K562 (cell line): ENCODE measurements at regions not wholly inside any gene's neighbourhood (a gene's known extent, or its start where the extent isn't known, plus 50 kb on each side); places are given as distances from the start of the nearest gene placed in this dataset.

Experiments used
- ATAC-seq: fragments of 200-7000 bp; cut with Tn5 transposase; 3 replicates; pipeline ENCODE4 v1.9.1; 2020; ENCODE audit warnings: moderate library complexity
- BruUV-seq: library from RNA; stranded (reverse); fragments of 400-500 nt; replicated peaks from 2 replicates; lab custom pipeline; 2021; lab: Mats Ljungman, UMichigan
- CTCF ChIA-PET: fragments of 300-600 bp; formaldehyde crosslinking; extraction: SDS; loops from one replicate; lab custom pipeline; 2021; ENCODE audit warnings: low intra/inter-chr PET ratio; lab: Yijun Ruan, JAX
- POLR2A ChIA-PET: fragments of 300-600, 350-650 bp; sonication (Branson Sonifier 250); formaldehyde crosslinking; extraction: SDS; loops from one replicate; lab custom pipeline; 2021; ENCODE audit warnings: antibody characterized with exemption, inconsistent platforms; lab: Yijun Ruan, JAX
- DNase-seq, 4 experiments: peaks; one replicate each; pipeline versions ENCODE4 v3.0.0 to v3.0.0-alpha.2; 2011 to 2018; ENCODE audit warnings: low spot score in 3 of 4, mixed read lengths in 3 of 4; ENCODE audit errors: extremely low read depth in 1 of 4
- FAIRE-seq: peaks from 2 replicates; lab custom pipeline; 2011; peaks lifted over from hg19 to GRCh38; lab: Jason Lieb, UNC
- H2AFZ ChIP-seq: 2 replicates; pipeline ENCODE4 v1.6.0; 2011; ENCODE audit warnings: low read depth, low read length, control low read depth, inconsistent platforms
- H3K27ac ChIP-seq: fragments of 200-600 bp; 3 replicates; pipeline ENCODE4 v1.8.0; 2011; ENCODE audit warnings: low read depth, mild to moderate bottlenecking, control low read depth, inconsistent platforms, low read length, moderate library complexity, mixed read lengths; ENCODE audit errors: extremely low read depth
- H3K27me3 ChIP-seq, 2 experiments: fragments of 300-600 bp in 1 of 2; 2 replicates in 1 of 2; 3 replicates in 1 of 2; pipeline versions ENCODE4 v1.6.0 to v1.8.0; 2011; ENCODE audit warnings: inconsistent platforms in 2 of 2, low read length in 2 of 2, mild to moderate bottlenecking in 1 of 2, mixed read lengths in 1 of 2, moderate library complexity in 1 of 2; ENCODE audit not compliant: control insufficient read depth in 2 of 2, insufficient read depth in 2 of 2
- H3K36me3 ChIP-seq: fragments of 300-600 bp; 3 replicates; pipeline ENCODE4 v1.8.0; 2011; ENCODE audit warnings: mild to moderate bottlenecking, low read length, inconsistent platforms; ENCODE audit not compliant: control insufficient read depth, insufficient read depth
- H3K4me1 ChIP-seq, 2 experiments: fragments of 200-600 bp in 1 of 2; replicated peaks in 1 of 2; 2 replicates in 1 of 2; 3 replicates in 1 of 2; pipeline versions ENCODE4 v1.5.1 to v1.8.0; 2011; ENCODE audit warnings: inconsistent platforms in 2 of 2, low read length in 2 of 2, mild to moderate bottlenecking in 1 of 2, mixed read lengths in 1 of 2, moderate library complexity in 1 of 2; ENCODE audit not compliant: control insufficient read depth in 2 of 2, insufficient read depth in 2 of 2
- H3K4me2 ChIP-seq: 2 replicates; pipeline ENCODE4 v1.6.1; 2011; ENCODE audit warnings: low read length, control low read depth, inconsistent platforms, mixed read lengths; ENCODE audit not compliant: insufficient read depth
- H3K4me3 ChIP-seq: fragments of 200-600 bp; sonication (generic), shearing (Covaris generic); 2 replicates; pipeline ENCODE4 v1.5.1; 2016; ENCODE audit warnings: control low read depth, inconsistent platforms
- H3K79me2 ChIP-seq: fragments of 200-600 bp; 3 replicates; pipeline ENCODE4 v1.8.0; 2011; ENCODE audit warnings: low read length, inconsistent platforms; ENCODE audit not compliant: control insufficient read depth, insufficient read depth
- H3K9ac ChIP-seq, 2 experiments: 2 replicates each; pipeline versions ENCODE4 v1.6.0 to v1.6.1; 2011; ENCODE audit warnings: low read depth in 2 of 2, low read length in 2 of 2, control low read depth in 1 of 2, inconsistent platforms in 1 of 2, mild to moderate bottlenecking in 1 of 2, mixed read lengths in 1 of 2; ENCODE audit not compliant: insufficient read depth in 1 of 2
- H3K9me1 ChIP-seq: one replicate; pipeline ENCODE4 v1.6.0; 2011; ENCODE audit warnings: inconsistent platforms, mild to moderate bottlenecking, low read length, moderate library complexity; ENCODE audit not compliant: control insufficient read depth, insufficient read depth
- H3K9me3 ChIP-seq: replicated peaks from 2 replicates; pipeline ENCODE4 v1.5.1; 2011; ENCODE audit warnings: low read depth, low read length, inconsistent platforms; ENCODE audit not compliant: control insufficient read depth, insufficient read depth
- H4K20me1 ChIP-seq: replicated peaks from 2 replicates; pipeline ENCODE4 v1.6.1; 2011; ENCODE audit warnings: low read length, inconsistent platforms, mixed read lengths; ENCODE audit not compliant: control insufficient read depth, insufficient read depth
- AFF4 ChIP-seq: sonication (generic); formaldehyde crosslinking; IDR thresholded peaks from 2 replicates; pipeline ENCODE4 v1.8.0; 2023; ENCODE audit warnings: mild to moderate bottlenecking, missing genetic modification reagents
- HMG20A ChIP-seq: fragments of 450-650 bp; formaldehyde crosslinking; conservative IDR thresholded peaks from 2 replicates; pipeline ENCODE4 v1.4.0; 2020; ENCODE audit warnings: mild to moderate bottlenecking, mixed read lengths
- HNRNPLL ChIP-seq: fragments of 200-400 bp; formaldehyde crosslinking; IDR thresholded peaks from 2 replicates; pipeline ENCODE4 v1.6.1; 2017; ENCODE audit warnings: low read length, low read depth, mild to moderate bottlenecking; ENCODE audit not compliant: poor library complexity, severe bottlenecking
- LCOR ChIP-seq: sonication (generic); formaldehyde crosslinking; IDR thresholded peaks from 2 replicates; pipeline ENCODE4 v1.8.0; 2022; ENCODE audit warnings: mild to moderate bottlenecking, missing genetic modification reagents
- MCM5 ChIP-seq: fragments of 450-650 bp; IDR thresholded peaks from 2 replicates; pipeline ENCODE4 v1.6.1; 2016; ENCODE audit warnings: low read depth
- NCOA6 ChIP-seq: fragments of 450-650 bp; IDR thresholded peaks from 2 replicates; pipeline ENCODE4 v1.6.1; 2017; ENCODE audit warnings: mild to moderate bottlenecking
- PCBP2 ChIP-seq: fragments of 200-400 bp; formaldehyde crosslinking; IDR thresholded peaks from 2 replicates; pipeline ENCODE4 v1.6.1; 2018; ENCODE audit warnings: low read length, low read depth, mild to moderate bottlenecking, moderate library complexity; ENCODE audit not compliant: poor library complexity, severe bottlenecking
- SNRNP70 ChIP-seq: fragments of 200-400 bp; formaldehyde crosslinking; optimal IDR thresholded peaks from 2 replicates; pipeline ENCODE3; 2017; ENCODE audit warnings: low read depth, low read length
- WHSC1 ChIP-seq: IDR thresholded peaks from one replicate; pipeline ENCODE4 v1.6.1; 2012; ENCODE audit warnings: low read length, control low read depth, inconsistent platforms
- ZBTB7A ChIP-seq: IDR thresholded peaks from 2 replicates; pipeline ENCODE4 v1.6.1; 2011; ENCODE audit warnings: low read depth, mild to moderate bottlenecking, low read length, moderate library complexity, borderline replicate concordance; ENCODE audit not compliant: control insufficient read depth
- ZNF609 ChIP-seq: sonication (generic); formaldehyde crosslinking; IDR thresholded peaks from 2 replicates; pipeline ENCODE4 v1.8.1; 2023; ENCODE audit warnings: missing genetic modification reagents, mild to moderate bottlenecking, borderline replicate concordance
- WGBS: fragments of 100-300 bp; shearing (Covaris generic); methylation state at CpG from one replicate; pipeline ENCODE4 v1.1.6; 2016; ENCODE audit warnings: low coverage, mixed read lengths; ENCODE audit not compliant: insufficient coverage; ENCODE audit errors: missing lambda C conversion rate; 5-methylcytosine and 5-hydroxymethylcytosine counted together
- in situ Hi-C: fragments of 300-500 bp; cut with MboI; formaldehyde crosslinking; loops from 4 replicates; pipeline ENCODE4 v1.15.0; 2018; ENCODE audit warnings: inconsistent platforms, mixed read lengths
- intact Hi-C: fragments of 100-400 bp; cut with micrococcal nuclease; formaldehyde crosslinking; loops from 2 replicates; pipeline ENCODE4 v1.14.2; 2022

GRCh38 chr2:6203291-6203959, 511.2 kb downstream of the SOX11 start:
- H3K9me1 ChIP-seq: no peaks in the 10 kb centered on the region
- H3K4me3 ChIP-seq: no peak overlapping the region
- ATAC-seq (no peak), FAIRE-seq (no peak), DNase-seq (no peak)
- no peak overlapping the region for H3K9ac ChIP-seq
- no peak overlapping the region for H2AFZ ChIP-seq
- BruUV-seq: no TSS peak
- TF ChIP-seq PCBP2 (no peak), MCM5 (no peak), AFF4 (no peak), HMG20A (CRISPR knock-in tag) (no peak), ZBTB7A (no peak), SNRNP70 (no peak), HNRNPLL (no peak), NCOA6 (no peak), WHSC1 (no peak), LCOR (CRISPR knock-in tag) (no peak), ZNF609 (CRISPR knock-in tag) (no peak)
- intact Hi-C loops (no loop called here), in situ Hi-C loops (no loop called here)
- WGBS: 1% methylated on average over 5 of the region's 5 CpGs
- H3K4me1 ChIP-seq: no peaks in the 10 kb centered on the region
- H3K79me2 ChIP-seq: no peaks in the 10 kb centered on the region
- no peak overlapping the region for H3K27ac ChIP-seq
- H3K36me3 ChIP-seq: no peaks in the 10 kb centered on the region
- no peak overlapping the region for H3K4me2 ChIP-seq
- no peaks in the 10 kb centered on the region for H3K27me3 ChIP-seq
- ChIA-PET CTCF (no interaction called here), POLR2A (no interaction called here)
- no peaks in the 10 kb centered on the region for H3K9me3 ChIP-seq
- no peaks in the 10 kb centered on the region for H4K20me1 ChIP-seq
